ENCODE measurements at regions not wholly inside any gene's neighbourhood (a gene's known extent, or its start where the extent isn't known, plus 50 kb on each side); places are given as distances from the start of the nearest gene placed in this dataset.

- TF ChIP-seq, protein P1, sequence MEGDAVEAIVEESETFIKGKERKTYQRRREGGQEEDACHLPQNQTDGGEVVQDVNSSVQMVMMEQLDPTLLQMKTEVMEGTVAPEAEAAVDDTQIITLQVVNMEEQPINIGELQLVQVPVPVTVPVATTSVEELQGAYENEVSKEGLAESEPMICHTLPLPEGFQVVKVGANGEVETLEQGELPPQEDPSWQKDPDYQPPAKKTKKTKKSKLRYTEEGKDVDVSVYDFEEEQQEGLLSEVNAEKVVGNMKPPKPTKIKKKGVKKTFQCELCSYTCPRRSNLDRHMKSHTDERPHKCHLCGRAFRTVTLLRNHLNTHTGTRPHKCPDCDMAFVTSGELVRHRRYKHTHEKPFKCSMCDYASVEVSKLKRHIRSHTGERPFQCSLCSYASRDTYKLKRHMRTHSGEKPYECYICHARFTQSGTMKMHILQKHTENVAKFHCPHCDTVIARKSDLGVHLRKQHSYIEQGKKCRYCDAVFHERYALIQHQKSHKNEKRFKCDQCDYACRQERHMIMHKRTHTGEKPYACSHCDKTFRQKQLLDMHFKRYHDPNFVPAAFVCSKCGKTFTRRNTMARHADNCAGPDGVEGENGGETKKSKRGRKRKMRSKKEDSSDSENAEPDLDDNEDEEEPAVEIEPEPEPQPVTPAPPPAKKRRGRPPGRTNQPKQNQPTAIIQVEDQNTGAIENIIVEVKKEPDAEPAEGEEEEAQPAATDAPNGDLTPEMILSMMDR (optimal IDR thresholded peaks at IDR 0.05 in 1 of 3, IDR thresholded peaks at IDR 0.05 in 1 of 3, conservative IDR thresholded peaks at IDR 0.05 in 1 of 3; ENCODE audit: extremely low read depth in 1 of 3, insufficient read depth in 2 of 3, low read length in 3 of 3), result no peak
- no peak for TF ChIP-seq EZH2 (IDR thresholded peaks at IDR 0.05; ENCODE audit: low read length)
Measured at GRCh38 chr1:60833173-60833572, 249.2 kb upstream of the NFIA start.

All from keratinocyte (primary cell).